ENCODE measurements at regions not wholly inside any gene's neighbourhood (a gene's known extent, or its start where the extent isn't known, plus 50 kb on each side); places are given as distances from the start of the nearest gene placed in this dataset.

- no peak for TF ChIP-seq CTCF (conservative IDR thresholded peaks at IDR 0.05 in 1 of 2, IDR thresholded peaks at IDR 0.05 in 1 of 2; ENCODE audit: low read depth in 1 of 2, low read length in 2 of 2)
- no peak for TF ChIP-seq EZH2 (IDR thresholded peaks at IDR 0.05; ENCODE audit: low read length, missing control alignments)
These were observed 327.3 kb downstream of the HTR7 start for GRCh38 chr10:90530521-90530920.

All from fibroblast of lung (primary cell).